SU-DHL-6 (cell line): ENCODE measurements at regions not wholly inside any gene's neighbourhood (a gene's known extent, or its start where the extent isn't known, plus 50 kb on each side); places are given as distances from the start of the nearest gene placed in this dataset.

Experiments
- CTCF ChIP-seq: fragments of 200-600 bp; sonication (generic); IDR thresholded peaks from one replicate; pipeline ENCODE4 v1.5.1; 2017; ENCODE audit warnings: antibody characterized with exemption, mild to moderate bottlenecking, low read length, moderate library complexity; ENCODE audit not compliant: insufficient read depth, poor library complexity, severe bottlenecking
- EZH2phosphoT487 ChIP-seq: fragments of 200-600 bp; sonication (generic), shearing (Covaris generic); conservative IDR thresholded peaks from 2 replicates; pipeline ENCODE4 v1.6.1; 2018; ENCODE audit warnings: mild to moderate bottlenecking, antibody characterized with exemption, low read length, moderate library complexity, mixed read lengths

DNA sequence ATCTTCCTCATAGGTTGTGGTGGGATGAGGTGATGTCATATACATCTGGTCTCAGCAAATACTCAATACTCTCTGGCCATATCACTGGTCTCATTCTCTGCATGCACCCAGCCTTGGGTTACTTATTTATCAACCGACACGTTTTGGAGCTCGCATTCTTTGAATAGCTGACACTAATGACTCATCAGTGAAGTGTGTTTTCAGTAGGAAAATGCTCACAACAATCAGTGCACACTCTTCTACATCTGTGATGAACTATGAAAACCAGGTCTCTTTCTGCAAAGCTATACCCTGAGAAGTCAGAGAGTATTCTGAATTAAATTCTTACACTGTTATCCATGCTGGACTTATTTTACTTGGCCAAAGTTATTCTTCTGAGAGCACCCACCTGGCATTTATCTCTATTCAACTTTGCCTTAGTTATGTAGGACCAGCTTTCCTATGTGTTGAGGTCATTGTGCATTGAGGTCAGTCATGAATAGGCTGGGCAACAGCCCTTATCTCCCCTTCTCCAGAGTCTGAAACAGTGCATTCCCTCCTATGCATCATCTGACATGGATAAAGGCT lies 58.7 kb upstream of the DHX15 start:
- TF ChIP-seq CTCF = no peak
- TF ChIP-seq EZH2phosphoT487 = no peak
